ENCODE measurements at regions not wholly inside any gene's neighbourhood (a gene's known extent, or its start where the extent isn't known, plus 50 kb on each side); places are given as distances from the start of the nearest gene placed in this dataset.

- TF ChIP-seq USF1 (IDR thresholded peaks at IDR 0.05; ENCODE audit: borderline replicate concordance, low read depth): no peak
- no peak for TF ChIP-seq CHD2 (IDR thresholded peaks at IDR 0.05; ENCODE audit: low read length, partially characterized antibody)
- TF ChIP-seq CTCF (IDR thresholded peaks at IDR 0.05): no peak
- TF ChIP-seq FOXM1 (IDR thresholded peaks at IDR 0.05; ENCODE audit: low read depth): no peak
These were observed 329.4 kb downstream of the KLHL4 start (continued) for GRCh38 chrX:87846956-87847355.

- no peak for DNase-seq
- no peak for TF ChIP-seq EP300 (IDR thresholded peaks at IDR 0.05; ENCODE audit: borderline replicate concordance in 1 of 2, low read depth in 1 of 2, low read length in 1 of 2)
- TF ChIP-seq RCOR1 (IDR thresholded peaks at IDR 0.05; ENCODE audit: low read length): no peak
- TF ChIP-seq RFX5 (IDR thresholded peaks at IDR 0.05; ENCODE audit: low read length): no peak
- no peak for TF ChIP-seq CHD2 (IDR thresholded peaks at IDR 0.05; ENCODE audit: low read length, partially characterized antibody)
- no peak for TF ChIP-seq MAX (IDR thresholded peaks at IDR 0.05; ENCODE audit: low read depth)
- TF ChIP-seq IRF3 (IDR thresholded peaks at IDR 0.05; ENCODE audit: low read depth, low read length): no peak
- H3K79me2 ChIP-seq (ENCODE audit: insufficient read depth): no peaks in the 10 kb centered on the region
- no peaks in the 10 kb centered on the region for H3K27me3 ChIP-seq (ENCODE audit: insufficient read depth)
- ChIA-PET POLR2A (no interaction called here), CTCF (no interaction called here)
- H3K9me2 ChIP-seq: no peaks in the 10 kb centered on the region
- H4K20me1 ChIP-seq (ENCODE audit: insufficient read depth): no peaks in the 10 kb centered on the region
- no peaks in the 10 kb centered on the region for H3F3A ChIP-seq (replicated peaks; ENCODE audit: insufficient read depth)
- H3K4me2 ChIP-seq: no peak overlapping the region; the same call in 1 of the 2 replicates
- H3K36me3 ChIP-seq (replicated peaks in 1 of 2; ENCODE audit: control insufficient read depth in 1 of 2, insufficient read depth in 2 of 2, low read length in 1 of 2): no peaks in the 10 kb centered on the region
- H3K27ac ChIP-seq (ENCODE audit: low read depth in 2 of 2, low read length in 1 of 2): no peak overlapping the region
- 8% methylated on average over 2 of the region's 2 CpGs for WGBS (ENCODE audit: low lambda C conversion rate)
- H3K9ac ChIP-seq: no peak overlapping the region
- no peaks in the 10 kb centered on the region for H3K4me1 ChIP-seq (ENCODE audit: control insufficient read depth in 1 of 2, insufficient read depth in 2 of 2, low read depth in 1 of 2, low read length in 1 of 2)
- no peak overlapping the region for H3K4me3 ChIP-seq (ENCODE audit: low read depth in 2 of 2, low read length in 1 of 2)
- H2AFZ ChIP-seq (ENCODE audit: low read depth): no peak overlapping the region
- H3K9me3 ChIP-seq: no peaks in the 10 kb centered on the region
These were observed 355.8 kb downstream of the KLHL4 start for GRCh38 chrX:87873347-87873941.

GRCh38 chrX:87874043-87874442 is 356.4 kb downstream of the KLHL4 start:
- no peak overlapping the region; the same call in 1 of the 2 replicates for H3K4me2 ChIP-seq
- DNase-seq: no peak
- 20% methylated on average over 8 of the region's 8 CpGs for WGBS (ENCODE audit: low lambda C conversion rate)
- no peaks in the 10 kb centered on the region for H3K36me3 ChIP-seq (replicated peaks in 1 of 2; ENCODE audit: control insufficient read depth in 1 of 2, insufficient read depth in 2 of 2, low read length in 1 of 2)
- no peaks in the 10 kb centered on the region for H3K4me1 ChIP-seq (ENCODE audit: control insufficient read depth in 1 of 2, insufficient read depth in 2 of 2, low read depth in 1 of 2, low read length in 1 of 2)
- no peak overlapping the region for H2AFZ ChIP-seq (ENCODE audit: low read depth)
- TF ChIP-seq NRF1 (IDR thresholded peaks at IDR 0.05; ENCODE audit: low read depth, low read length): no peak
- no peak for TF ChIP-seq EZH2phosphoT487 (IDR thresholded peaks at IDR 0.05; ENCODE audit: borderline replicate concordance, low read depth)
- TF ChIP-seq YY1 (IDR thresholded peaks at IDR 0.05; ENCODE audit: low read depth): no peak
- no peak for TF ChIP-seq NFIC (IDR thresholded peaks at IDR 0.05; ENCODE audit: borderline replicate concordance)
- no peak for TF ChIP-seq SIN3A (IDR thresholded peaks at IDR 0.05; ENCODE audit: borderline replicate concordance, low read depth, low read length)
- no peak for TF ChIP-seq MXI1 (IDR thresholded peaks at IDR 0.05; ENCODE audit: low read depth, low read length)
- no peak for TF ChIP-seq PBX3 (IDR thresholded peaks at IDR 0.05)
- TF ChIP-seq RAD21 (IDR thresholded peaks at IDR 0.05; ENCODE audit: low read length): no peak
- no peak for TF ChIP-seq IRF3 (IDR thresholded peaks at IDR 0.05; ENCODE audit: low read depth, low read length)
- no peaks in the 10 kb centered on the region for H3F3A ChIP-seq (replicated peaks; ENCODE audit: insufficient read depth)
- H4K20me1 ChIP-seq (ENCODE audit: insufficient read depth): no peaks in the 10 kb centered on the region
- no peaks in the 10 kb centered on the region for H3K79me2 ChIP-seq (ENCODE audit: insufficient read depth)
- H3K9me3 ChIP-seq: no peaks in the 10 kb centered on the region
- CTCF ChIA-PET: no interaction called here
- no peak overlapping the region for H3K27ac ChIP-seq (ENCODE audit: low read depth in 2 of 2, low read length in 1 of 2)
- H3K9ac ChIP-seq: no peak overlapping the region
- POLR2A ChIA-PET: no interaction called here
- no peaks in the 10 kb centered on the region for H3K27me3 ChIP-seq (ENCODE audit: insufficient read depth)
- H3K4me3 ChIP-seq (ENCODE audit: low read depth in 2 of 2, low read length in 1 of 2): no peak overlapping the region
- no peaks in the 10 kb centered on the region for H3K9me2 ChIP-seq

Measured in SK-N-SH (cell line).